HEK293 (cell line): ENCODE measurements at regions not wholly inside any gene's neighbourhood (a gene's known extent, or its start where the extent isn't known, plus 50 kb on each side); places are given as distances from the start of the nearest gene placed in this dataset.

Experiments
- CTCF ChIA-PET: fragments of 350-600 bp; formaldehyde crosslinking; extraction: SDS; loops from one replicate; lab custom pipeline; 2021; ENCODE audit warnings: antibody characterized with exemption; lab: Yijun Ruan, JAX
- POLR2A ChIA-PET: fragments of 300-600 bp; formaldehyde crosslinking; extraction: SDS; loops from one replicate; lab custom pipeline; 2020; ENCODE audit warnings: antibody characterized with exemption, inconsistent platforms; lab: Yijun Ruan, JAX
- H3K27ac ChIP-seq: fragments of 200-500 bp; sonication (Bioruptor generic); 2 replicates; pipeline ENCODE4 v1.5.1; 2014; ENCODE audit warnings: low read depth, low read length, control low read depth, inconsistent platforms; ENCODE audit errors: extremely low read depth
- H3K36me3 ChIP-seq, 2 experiments: fragments of 200-500 bp in 1 of 2; sonication (Bioruptor generic) in 1 of 2; 1 replicate in 1 of 2; 2 replicates in 1 of 2; pipeline ENCODE4 v1.5.1; 2014 to 2017; ENCODE audit warnings: inconsistent platforms in 2 of 2, low read length in 2 of 2; ENCODE audit not compliant: control insufficient read depth in 2 of 2, insufficient read depth in 1 of 2
- H3K4me1 ChIP-seq: fragments of 200-500 bp; sonication (Bioruptor generic); 2 replicates; pipeline ENCODE4 v1.5.1; 2014; ENCODE audit warnings: mild to moderate bottlenecking, low read length, inconsistent platforms; ENCODE audit not compliant: control insufficient read depth, insufficient read depth
- H3K4me3 ChIP-seq: 2 replicates; pipeline ENCODE4 v1.5.1; 2011; ENCODE audit warnings: low read depth, mild to moderate bottlenecking, control low read depth, low read length, moderate library complexity
- H3K9me3 ChIP-seq: fragments of 200-500 bp; sonication (Bioruptor generic); 2 replicates; pipeline ENCODE4 v1.5.1; 2014; ENCODE audit warnings: low read depth, low read length, inconsistent platforms; ENCODE audit not compliant: control insufficient read depth, insufficient read depth
- GLIS2 ChIP-seq: fragments of 450-650 bp; formaldehyde crosslinking; IDR thresholded peaks from 2 replicates; pipeline ENCODE4 v1.5.1; 2016; ENCODE audit warnings: missing biosample characterization, missing genetic modification characterization
- KLF8 ChIP-seq: fragments of 450-650 bp; formaldehyde crosslinking; IDR thresholded peaks from 2 replicates; pipeline ENCODE4 v1.5.1; 2016; ENCODE audit warnings: missing biosample characterization, missing genetic modification characterization
- MEIS1 ChIP-seq: sonication (generic); formaldehyde crosslinking; IDR thresholded peaks from 2 replicates; pipeline ENCODE4 v1.8.1; 2022; ENCODE audit warnings: missing genetic modification reagents, mild to moderate bottlenecking, borderline replicate concordance
- SCRT1 ChIP-seq: fragments of 450-650 bp; formaldehyde crosslinking; IDR thresholded peaks from 2 replicates; pipeline ENCODE4 v1.5.1; 2016; ENCODE audit warnings: missing biosample characterization, missing genetic modification characterization, borderline replicate concordance
- ZNF266 ChIP-seq: fragments of 450-650 bp; formaldehyde crosslinking; IDR thresholded peaks from 2 replicates; pipeline ENCODE4 v1.5.1; 2016; ENCODE audit warnings: missing biosample characterization, missing genetic modification characterization, low read depth
- ZNF48 ChIP-seq: fragments of 450-650 bp; formaldehyde crosslinking; IDR thresholded peaks from 2 replicates; pipeline ENCODE4 v1.5.1; 2016; ENCODE audit warnings: missing biosample characterization, missing genetic modification characterization
- ZNF561 ChIP-seq: fragments of 450-650 bp; IDR thresholded peaks from 2 replicates; pipeline ENCODE4 v1.5.1; 2018; ENCODE audit warnings: missing biosample characterization, missing genetic modification characterization, borderline replicate concordance
- ZNF639 ChIP-seq: fragments of 450-650 bp; formaldehyde crosslinking; IDR thresholded peaks from 2 replicates; pipeline ENCODE4 v1.5.1; 2016; ENCODE audit warnings: missing biosample characterization, missing genetic modification characterization
- ZNF677 ChIP-seq: fragments of 450-650 bp; IDR thresholded peaks from 2 replicates; pipeline ENCODE4 v1.5.0; 2018; ENCODE audit warnings: missing biosample characterization, mild to moderate bottlenecking, missing genetic modification characterization, moderate library complexity
- ZNF792 ChIP-seq: fragments of 450-650 bp; formaldehyde crosslinking; IDR thresholded peaks from 2 replicates; pipeline ENCODE4 v1.5.1; 2016; ENCODE audit warnings: missing biosample characterization, missing genetic modification characterization
- ZNF837 ChIP-seq: fragments of 450-650 bp; formaldehyde crosslinking; IDR thresholded peaks from 2 replicates; pipeline ENCODE4 v1.5.1; 2016; ENCODE audit warnings: missing biosample characterization, missing genetic modification characterization
- TF ChIP-seq, protein P1 (sequence below): fragments of 450-650 bp; formaldehyde crosslinking; IDR thresholded peaks from 2 replicates; pipeline ENCODE4 v1.5.1; 2016; ENCODE audit warnings: missing biosample characterization, missing genetic modification characterization, borderline replicate concordance
- TF ChIP-seq, protein P2 (sequence below): fragments of 450-650 bp; formaldehyde crosslinking; conservative IDR thresholded peaks from 2 replicates; pipeline ENCODE4 v1.5.1; 2016; ENCODE audit warnings: low read depth, missing biosample characterization, missing genetic modification characterization

GRCh38 chr18:75860166-75860565 is 432.7 kb upstream of the SMIM21 start (continued):
- TF ChIP-seq ZNF639 (tag by site-specific recombination) (no peak), ZNF561 (tag by site-specific recombination) (no peak), ZNF792 (tag by site-specific recombination) (no peak), SCRT1 (tag by site-specific recombination) (no peak), GLIS2 (no peak), MEIS1 (CRISPR knock-in tag) (no peak), ZNF266 (no peak)

GRCh38 chr18:75859533-75859932 is 432.0 kb upstream of the SMIM21 start:
- Histone ChIP-seq H3K9me3 (no peaks in the 10 kb centered on the region), H3K4me1 (no peaks in the 10 kb centered on the region), H3K27ac (no peak overlapping the region), H3K36me3 (no peaks in the 10 kb centered on the region), H3K4me3 (no peak overlapping the region)
- ChIA-PET CTCF (no interaction called here), POLR2A (no interaction called here)
- TF ChIP-seq ZNF837 (tag by site-specific recombination) (no peak), KLF8 (tag by site-specific recombination) (no peak)

- Histone ChIP-seq H3K4me1 (no peaks in the 10 kb centered on the region), H3K36me3 (no peaks in the 10 kb centered on the region), H3K4me3 (no peak overlapping the region), H3K9me3 (no peaks in the 10 kb centered on the region), H3K27ac (no peak overlapping the region)
- POLR2A ChIA-PET: no interaction called here
- TF ChIP-seq, protein P1, sequence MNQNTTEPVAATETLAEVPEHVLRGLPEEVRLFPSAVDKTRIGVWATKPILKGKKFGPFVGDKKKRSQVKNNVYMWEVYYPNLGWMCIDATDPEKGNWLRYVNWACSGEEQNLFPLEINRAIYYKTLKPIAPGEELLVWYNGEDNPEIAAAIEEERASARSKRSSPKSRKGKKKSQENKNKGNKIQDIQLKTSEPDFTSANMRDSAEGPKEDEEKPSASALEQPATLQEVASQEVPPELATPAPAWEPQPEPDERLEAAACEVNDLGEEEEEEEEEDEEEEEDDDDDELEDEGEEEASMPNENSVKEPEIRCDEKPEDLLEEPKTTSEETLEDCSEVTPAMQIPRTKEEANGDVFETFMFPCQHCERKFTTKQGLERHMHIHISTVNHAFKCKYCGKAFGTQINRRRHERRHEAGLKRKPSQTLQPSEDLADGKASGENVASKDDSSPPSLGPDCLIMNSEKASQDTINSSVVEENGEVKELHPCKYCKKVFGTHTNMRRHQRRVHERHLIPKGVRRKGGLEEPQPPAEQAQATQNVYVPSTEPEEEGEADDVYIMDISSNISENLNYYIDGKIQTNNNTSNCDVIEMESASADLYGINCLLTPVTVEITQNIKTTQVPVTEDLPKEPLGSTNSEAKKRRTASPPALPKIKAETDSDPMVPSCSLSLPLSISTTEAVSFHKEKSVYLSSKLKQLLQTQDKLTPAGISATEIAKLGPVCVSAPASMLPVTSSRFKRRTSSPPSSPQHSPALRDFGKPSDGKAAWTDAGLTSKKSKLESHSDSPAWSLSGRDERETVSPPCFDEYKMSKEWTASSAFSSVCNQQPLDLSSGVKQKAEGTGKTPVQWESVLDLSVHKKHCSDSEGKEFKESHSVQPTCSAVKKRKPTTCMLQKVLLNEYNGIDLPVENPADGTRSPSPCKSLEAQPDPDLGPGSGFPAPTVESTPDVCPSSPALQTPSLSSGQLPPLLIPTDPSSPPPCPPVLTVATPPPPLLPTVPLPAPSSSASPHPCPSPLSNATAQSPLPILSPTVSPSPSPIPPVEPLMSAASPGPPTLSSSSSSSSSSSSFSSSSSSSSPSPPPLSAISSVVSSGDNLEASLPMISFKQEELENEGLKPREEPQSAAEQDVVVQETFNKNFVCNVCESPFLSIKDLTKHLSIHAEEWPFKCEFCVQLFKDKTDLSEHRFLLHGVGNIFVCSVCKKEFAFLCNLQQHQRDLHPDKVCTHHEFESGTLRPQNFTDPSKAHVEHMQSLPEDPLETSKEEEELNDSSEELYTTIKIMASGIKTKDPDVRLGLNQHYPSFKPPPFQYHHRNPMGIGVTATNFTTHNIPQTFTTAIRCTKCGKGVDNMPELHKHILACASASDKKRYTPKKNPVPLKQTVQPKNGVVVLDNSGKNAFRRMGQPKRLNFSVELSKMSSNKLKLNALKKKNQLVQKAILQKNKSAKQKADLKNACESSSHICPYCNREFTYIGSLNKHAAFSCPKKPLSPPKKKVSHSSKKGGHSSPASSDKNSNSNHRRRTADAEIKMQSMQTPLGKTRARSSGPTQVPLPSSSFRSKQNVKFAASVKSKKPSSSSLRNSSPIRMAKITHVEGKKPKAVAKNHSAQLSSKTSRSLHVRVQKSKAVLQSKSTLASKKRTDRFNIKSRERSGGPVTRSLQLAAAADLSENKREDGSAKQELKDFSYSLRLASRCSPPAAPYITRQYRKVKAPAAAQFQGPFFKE: no peak
- TF ChIP-seq ZNF48 (tag by site-specific recombination) (no peak), ZNF677 (no peak), MEIS1 (CRISPR knock-in tag) (no peak)
- TF ChIP-seq, protein P2, sequence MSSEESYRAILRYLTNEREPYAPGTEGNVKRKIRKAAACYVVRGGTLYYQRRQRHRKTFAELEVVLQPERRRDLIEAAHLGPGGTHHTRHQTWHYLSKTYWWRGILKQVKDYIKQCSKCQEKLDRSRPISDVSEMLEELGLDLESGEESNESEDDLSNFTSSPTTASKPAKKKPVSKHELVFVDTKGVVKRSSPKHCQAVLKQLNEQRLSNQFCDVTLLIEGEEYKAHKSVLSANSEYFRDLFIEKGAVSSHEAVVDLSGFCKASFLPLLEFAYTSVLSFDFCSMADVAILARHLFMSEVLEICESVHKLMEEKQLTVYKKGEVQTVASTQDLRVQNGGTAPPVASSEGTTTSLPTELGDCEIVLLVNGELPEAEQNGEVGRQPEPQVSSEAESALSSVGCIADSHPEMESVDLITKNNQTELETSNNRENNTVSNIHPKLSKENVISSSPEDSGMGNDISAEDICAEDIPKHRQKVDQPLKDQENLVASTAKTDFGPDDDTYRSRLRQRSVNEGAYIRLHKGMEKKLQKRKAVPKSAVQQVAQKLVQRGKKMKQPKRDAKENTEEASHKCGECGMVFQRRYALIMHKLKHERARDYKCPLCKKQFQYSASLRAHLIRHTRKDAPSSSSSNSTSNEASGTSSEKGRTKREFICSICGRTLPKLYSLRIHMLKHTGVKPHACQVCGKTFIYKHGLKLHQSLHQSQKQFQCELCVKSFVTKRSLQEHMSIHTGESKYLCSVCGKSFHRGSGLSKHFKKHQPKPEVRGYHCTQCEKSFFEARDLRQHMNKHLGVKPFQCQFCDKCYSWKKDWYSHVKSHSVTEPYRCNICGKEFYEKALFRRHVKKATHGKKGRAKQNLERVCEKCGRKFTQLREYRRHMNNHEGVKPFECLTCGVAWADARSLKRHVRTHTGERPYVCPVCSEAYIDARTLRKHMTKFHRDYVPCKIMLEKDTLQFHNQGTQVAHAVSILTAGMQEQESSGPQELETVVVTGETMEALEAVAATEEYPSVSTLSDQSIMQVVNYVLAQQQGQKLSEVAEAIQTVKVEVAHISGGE: no peak
- CTCF ChIA-PET: interaction anchor here (0.6 kb wide), 1 partner anchor 22 kb away, joined by 4 read pairs; no protein-coding TSS in a partner anchor
Measured at GRCh38 chr18:75858754-75859153, 431.3 kb upstream of the SMIM21 start.
